ENCODE measurements at regions not wholly inside any gene's neighbourhood (a gene's known extent, or its start where the extent isn't known, plus 50 kb on each side); places are given as distances from the start of the nearest gene placed in this dataset.

- TF ChIP-seq CTCF (conservative IDR thresholded peaks at IDR 0.05; ENCODE audit: low read depth, low read length): no peak
- no peak overlapping the region for H3K4me3 ChIP-seq (ENCODE audit: low read length)
- DNase-seq (ENCODE audit: low read depth): no peak
Measured at GRCh38 chr2:21694079-21694878, 570.5 kb downstream of the TDRD15 start.

GRCh38 chr2:21696900-21697299, 573.1 kb downstream of the TDRD15 start:
- DNase-seq (ENCODE audit: low read depth): no peak
- no peak for TF ChIP-seq CTCF (conservative IDR thresholded peaks at IDR 0.05; ENCODE audit: low read depth, low read length)
- H3K4me3 ChIP-seq (ENCODE audit: low read length): no peak overlapping the region

- no peak for TF ChIP-seq CTCF (conservative IDR thresholded peaks at IDR 0.05; ENCODE audit: low read depth, low read length)
- DNase-seq (ENCODE audit: low read depth): no peak
- no peak overlapping the region for H3K4me3 ChIP-seq (ENCODE audit: low read length)
Measured at GRCh38 chr2:21700644-21701043, 576.9 kb downstream of the TDRD15 start.

GRCh38 chr2:21710031-21710430, 586.3 kb downstream of the TDRD15 start:
- no peak for DNase-seq (ENCODE audit: low read depth)
- H3K4me3 ChIP-seq (ENCODE audit: low read length): no peak overlapping the region

GRCh38 chr2:21710496-21710895, 586.7 kb downstream of the TDRD15 start:
- DNase-seq (ENCODE audit: low read depth): no peak
- no peak for TF ChIP-seq CTCF (conservative IDR thresholded peaks at IDR 0.05; ENCODE audit: low read depth, low read length)
- H3K4me3 ChIP-seq (ENCODE audit: low read length): no peak overlapping the region

More at GRCh38 chr2:21710031-21710430, 586.3 kb downstream of the TDRD15 start:
- no peak for TF ChIP-seq CTCF (conservative IDR thresholded peaks at IDR 0.05; ENCODE audit: low read depth, low read length)

GRCh38 chr2:21715887-21716286, 592.1 kb downstream of the TDRD15 start:
- TF ChIP-seq CTCF (conservative IDR thresholded peaks at IDR 0.05; ENCODE audit: low read depth, low read length): no peak
- no peak for DNase-seq (ENCODE audit: low read depth)
- no peak overlapping the region for H3K4me3 ChIP-seq (ENCODE audit: low read length)

- TF ChIP-seq CTCF (conservative IDR thresholded peaks at IDR 0.05; ENCODE audit: low read depth, low read length): no peak
- H3K4me3 ChIP-seq (ENCODE audit: low read length): no peak overlapping the region
- DNase-seq (ENCODE audit: low read depth): no peak
Measured at GRCh38 chr2:21727101-21727500, 603.3 kb downstream of the TDRD15 start.

All from retinal pigment epithelial cell (primary cell).